ENCODE measurements at regions not wholly inside any gene's neighbourhood (a gene's known extent, or its start where the extent isn't known, plus 50 kb on each side); places are given as distances from the start of the nearest gene placed in this dataset.

DNA sequence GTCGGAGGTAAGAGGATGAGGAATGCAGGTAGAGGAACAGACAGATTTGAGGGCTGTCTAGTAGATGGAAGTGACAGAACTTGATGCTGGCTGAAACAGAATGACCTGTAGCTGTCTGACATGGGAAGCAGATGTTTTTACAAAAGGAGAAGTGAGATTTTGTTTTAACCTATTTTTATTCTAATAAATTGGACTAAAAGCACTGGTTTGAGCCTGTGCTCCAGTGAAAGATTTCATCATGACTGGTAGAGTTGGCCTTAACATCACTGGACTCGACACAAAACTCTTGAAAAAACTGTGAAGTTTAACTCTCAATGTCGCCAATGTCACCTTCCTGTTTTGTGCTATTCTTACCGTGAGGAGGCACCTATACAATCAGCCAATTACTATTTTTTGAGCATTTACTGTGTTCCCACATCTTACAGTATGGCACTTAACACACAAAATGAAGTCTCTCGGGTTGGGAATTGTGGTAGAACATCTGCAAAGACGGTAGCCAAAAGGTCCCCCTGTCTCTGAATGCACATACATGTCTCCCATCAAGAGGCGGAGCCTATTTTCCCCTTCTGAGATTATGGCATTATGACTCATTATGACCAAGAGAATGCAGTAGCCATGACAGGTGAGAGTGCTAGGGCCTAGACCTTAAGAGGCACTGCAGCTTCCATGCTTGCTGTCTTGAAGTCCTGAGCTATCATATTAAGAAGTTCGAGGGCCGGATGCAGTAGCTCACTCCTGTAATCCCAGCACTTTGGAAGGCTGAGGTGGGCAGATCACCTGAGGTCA, 93.2 kb downstream of the FOXF2 start:
- no peaks in the 10 kb centered on the region for H3K36me3 ChIP-seq (ENCODE audit: control insufficient read depth, insufficient read depth, low read length)
- no peak for DNase-seq (ENCODE audit: low read depth, low spot score)
- H3K27ac ChIP-seq (ENCODE audit: low read length), result no peak overlapping the region
- H3K9me3 ChIP-seq (ENCODE audit: control insufficient read depth, insufficient read depth, low read length), result no peaks in the 10 kb centered on the region
- WGBS (ENCODE audit: insufficient coverage, insufficient read length), result 100% methylated on average over 1 of the region's 9 CpGs
- H3K27me3 ChIP-seq (ENCODE audit: control insufficient read depth, insufficient read depth, low read length), result no peaks in the 10 kb centered on the region
- no peak overlapping the region for H3K4me3 ChIP-seq (ENCODE audit: low read length)
- H3K4me1 ChIP-seq (ENCODE audit: control insufficient read depth, insufficient read depth, low read length), result 0 out of 2 replicates have a peak, but pooled peaks cover 1% of the 10 kb centered on the region

DNA sequence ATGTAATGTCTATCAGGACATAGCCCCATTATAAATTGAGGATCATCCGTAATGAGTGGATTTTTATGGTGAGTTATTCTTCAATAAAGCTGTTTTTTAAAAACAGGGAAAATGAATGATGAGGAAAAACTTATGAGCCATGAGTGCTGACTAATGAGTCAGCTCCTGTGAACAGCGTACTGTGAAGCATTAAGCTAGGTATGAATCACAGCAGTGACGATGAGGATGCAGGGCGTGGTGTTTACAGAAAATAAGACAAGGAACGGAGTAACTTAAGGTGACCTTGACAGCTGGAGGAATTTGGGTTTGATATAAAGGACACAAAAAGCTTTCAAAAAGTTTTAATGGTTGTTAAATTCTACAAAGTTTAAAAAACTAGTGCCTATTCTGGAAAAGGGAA, 96.3 kb downstream of the FOXF2 start:
- 0 out of 2 replicates have a peak, but pooled peaks cover 1% of the 10 kb centered on the region for H3K4me1 ChIP-seq (ENCODE audit: control insufficient read depth, insufficient read depth, low read length)
- WGBS (ENCODE audit: insufficient coverage, insufficient read length), result no CpG with 5 or more reads among the region's 5 CpGs

DNA sequence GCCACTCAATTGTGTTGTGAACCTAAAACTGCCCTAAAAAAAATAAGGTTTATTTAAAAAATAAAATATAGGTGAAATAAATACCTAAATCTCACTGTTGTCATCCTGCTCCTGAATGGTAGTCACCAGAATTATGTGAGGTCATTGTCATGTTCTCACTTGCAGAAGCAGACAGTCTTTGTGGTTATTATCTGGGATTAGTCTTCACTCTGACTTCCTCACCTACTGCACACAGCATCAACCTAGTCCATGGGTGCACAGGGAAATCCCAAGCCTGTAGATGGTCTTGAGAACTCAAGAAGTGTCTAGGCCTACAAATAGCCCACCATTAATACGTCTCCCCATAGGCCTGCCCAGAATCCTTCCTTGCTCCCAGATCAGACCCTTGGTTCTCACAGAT, 97.0 kb downstream of the FOXF2 start:
- no peak overlapping the region for H3K4me3 ChIP-seq (ENCODE audit: low read length)
- H3K27ac ChIP-seq (ENCODE audit: low read length), result no peak overlapping the region
- H3K9me3 ChIP-seq (ENCODE audit: control insufficient read depth, insufficient read depth, low read length), result no peaks in the 10 kb centered on the region
- no peaks in the 10 kb centered on the region for H3K36me3 ChIP-seq (ENCODE audit: control insufficient read depth, insufficient read depth, low read length)
- 0 out of 2 replicates have a peak, but pooled peaks cover 1% of the 10 kb centered on the region for H3K4me1 ChIP-seq (ENCODE audit: control insufficient read depth, insufficient read depth, low read length)
- no CpG with 5 or more reads among the region's 1 CpG for WGBS (ENCODE audit: insufficient coverage, insufficient read length)
- H3K27me3 ChIP-seq (ENCODE audit: control insufficient read depth, insufficient read depth, low read length), result no peaks in the 10 kb centered on the region
- DNase-seq (ENCODE audit: low read depth, low spot score), result no peak

More for the DNA sequence above, 96.3 kb downstream of the FOXF2 start:
- Histone ChIP-seq H3K36me3 (ENCODE audit: control insufficient read depth, insufficient read depth, low read length) (no peaks in the 10 kb centered on the region), H3K9me3 (ENCODE audit: control insufficient read depth, insufficient read depth, low read length) (no peaks in the 10 kb centered on the region), H3K27ac (ENCODE audit: low read length) (no peak overlapping the region), H3K4me3 (ENCODE audit: low read length) (no peak overlapping the region), H3K27me3 (ENCODE audit: control insufficient read depth, insufficient read depth, low read length) (no peaks in the 10 kb centered on the region)
- no peak for DNase-seq (ENCODE audit: low read depth, low spot score)

DNA sequence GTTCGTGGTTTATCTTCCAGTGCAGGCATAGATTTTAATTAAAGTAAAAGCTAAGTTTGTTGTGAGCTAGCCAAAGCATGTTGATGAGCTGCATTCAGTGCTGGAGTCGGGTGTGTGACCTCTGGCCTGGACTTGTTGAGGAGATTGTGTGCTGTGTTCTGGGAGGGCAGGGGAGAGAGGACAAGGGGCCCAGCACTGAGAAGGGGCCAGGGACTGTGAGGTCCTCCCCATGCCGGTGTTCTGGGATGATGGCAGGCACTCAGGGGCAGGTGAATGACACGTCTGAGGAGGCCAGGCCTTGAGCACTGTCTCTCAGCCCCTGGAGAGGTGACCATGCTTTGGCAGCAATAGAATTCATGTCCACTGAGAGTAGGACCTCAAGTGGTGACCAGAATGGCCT, 97.9 kb downstream of the FOXF2 start:
- no peak overlapping the region for H3K27ac ChIP-seq (ENCODE audit: low read length)
- H3K9me3 ChIP-seq (ENCODE audit: control insufficient read depth, insufficient read depth, low read length), result no peaks in the 10 kb centered on the region
- WGBS (ENCODE audit: insufficient coverage, insufficient read length), result no CpG with 5 or more reads among the region's 4 CpGs

DNA sequence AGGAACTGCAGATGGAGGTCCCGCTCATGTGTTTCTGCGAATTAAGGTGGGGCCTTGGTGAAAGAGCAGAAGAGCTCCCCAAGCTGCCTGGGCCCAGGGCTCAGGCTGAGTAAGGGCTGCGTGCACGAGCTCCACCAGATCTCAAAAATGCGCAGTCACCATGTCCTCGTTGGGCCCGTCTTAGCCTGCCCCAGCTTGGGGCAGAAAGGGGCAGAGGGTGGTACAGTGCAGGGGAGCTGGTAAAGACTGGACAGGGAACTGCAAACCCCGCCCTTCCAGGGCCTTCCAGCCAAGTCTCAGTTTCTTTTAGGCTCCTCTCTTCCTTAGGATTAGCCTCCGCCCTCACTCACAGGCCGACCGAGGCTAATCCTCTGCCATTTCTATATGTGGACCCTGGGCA, 101.6 kb downstream of the FOXF2 start:
- DNase-seq (ENCODE audit: low read depth, low spot score), result no peak
- WGBS (ENCODE audit: insufficient coverage, insufficient read length), result no CpG with 5 or more reads among the region's 11 CpGs
- H3K36me3 ChIP-seq (ENCODE audit: control insufficient read depth, insufficient read depth, low read length), result no peaks in the 10 kb centered on the region
- no peak overlapping the region for H3K27ac ChIP-seq (ENCODE audit: low read length)
- 0 out of 2 replicates have a peak, but pooled peaks cover 1% of the 10 kb centered on the region for H3K4me1 ChIP-seq (ENCODE audit: control insufficient read depth, insufficient read depth, low read length)
- H3K27me3 ChIP-seq (ENCODE audit: control insufficient read depth, insufficient read depth, low read length), result no peaks in the 10 kb centered on the region
- H3K9me3 ChIP-seq (ENCODE audit: control insufficient read depth, insufficient read depth, low read length), result no peaks in the 10 kb centered on the region
- H3K4me3 ChIP-seq (ENCODE audit: low read length), result no peak overlapping the region

More for the DNA sequence above, 97.9 kb downstream of the FOXF2 start:
- DNase-seq (ENCODE audit: low read depth, low spot score), result no peak
- Histone ChIP-seq H3K4me1 (ENCODE audit: control insufficient read depth, insufficient read depth, low read length) (0 out of 2 replicates have a peak, but pooled peaks cover 1% of the 10 kb centered on the region), H3K36me3 (ENCODE audit: control insufficient read depth, insufficient read depth, low read length) (no peaks in the 10 kb centered on the region), H3K4me3 (ENCODE audit: low read length) (no peak overlapping the region), H3K27me3 (ENCODE audit: control insufficient read depth, insufficient read depth, low read length) (no peaks in the 10 kb centered on the region)

DNA sequence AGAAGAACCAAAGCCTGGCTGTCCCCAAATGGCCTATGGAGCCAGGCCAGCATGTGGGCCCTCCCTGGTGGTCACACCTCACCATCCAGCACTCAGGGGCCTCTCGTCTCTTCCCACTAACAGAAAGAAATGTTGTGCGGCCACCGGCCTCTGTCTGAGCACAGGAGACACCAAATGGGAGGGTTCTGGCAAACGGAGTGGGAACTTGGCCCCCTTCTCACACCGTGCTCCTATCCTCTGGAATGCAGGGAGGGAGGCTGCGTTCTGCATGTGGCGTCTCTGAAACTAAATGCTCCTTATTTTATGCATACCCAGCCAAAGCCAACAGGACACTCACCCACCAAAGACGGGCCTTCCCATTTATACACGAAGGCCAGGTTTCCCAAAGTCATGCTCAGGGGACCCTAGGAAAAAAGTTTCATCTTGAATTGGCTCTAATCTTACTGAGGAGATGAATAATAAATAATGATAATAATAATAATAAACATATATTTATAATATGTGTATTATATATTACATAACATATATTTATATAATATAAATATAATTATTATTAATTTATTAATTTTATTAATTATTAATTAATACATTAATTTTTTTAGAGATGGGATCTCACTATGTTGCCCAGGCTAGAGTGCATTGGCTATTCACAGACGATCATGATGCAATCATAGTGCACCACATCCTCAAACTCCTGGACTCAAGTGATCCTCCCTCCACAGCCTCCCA, 102.4 kb downstream of the FOXF2 start:
- no CpG with 5 or more reads among the region's 10 CpGs for WGBS (ENCODE audit: insufficient coverage, insufficient read length)
- H3K9me3 ChIP-seq (ENCODE audit: control insufficient read depth, insufficient read depth, low read length), result no peaks in the 10 kb centered on the region
- no peak overlapping the region for H3K27ac ChIP-seq (ENCODE audit: low read length)
- H3K27me3 ChIP-seq (ENCODE audit: control insufficient read depth, insufficient read depth, low read length), result no peaks in the 10 kb centered on the region
- H3K4me1 ChIP-seq (ENCODE audit: control insufficient read depth, insufficient read depth, low read length), result 0 out of 2 replicates have a peak, but pooled peaks cover 1% of the 10 kb centered on the region
- no peak for DNase-seq (ENCODE audit: low read depth, low spot score)
- no peaks in the 10 kb centered on the region for H3K36me3 ChIP-seq (ENCODE audit: control insufficient read depth, insufficient read depth, low read length)
- H3K4me3 ChIP-seq (ENCODE audit: low read length), result no peak overlapping the region

DNA sequence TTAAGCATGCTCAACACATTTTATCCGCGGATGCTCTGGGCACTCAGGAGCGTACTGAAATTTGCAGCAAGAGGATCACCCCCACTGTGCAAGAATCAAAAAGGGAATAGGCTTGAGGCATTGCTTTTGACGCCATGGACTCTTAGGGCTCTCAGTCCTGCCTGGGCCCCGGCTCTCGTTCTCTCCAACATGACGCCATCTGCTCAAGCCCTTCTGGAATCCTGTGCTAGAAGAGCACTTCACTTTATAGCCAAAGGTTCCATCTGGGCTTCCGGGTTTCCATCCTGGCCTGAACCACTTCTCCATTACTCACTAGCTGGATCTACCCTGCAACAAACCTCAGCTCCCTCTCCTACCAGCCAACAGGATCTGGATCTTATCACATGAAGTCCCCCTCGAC, 105.3 kb downstream of the FOXF2 start:
- Histone ChIP-seq H3K27me3 (ENCODE audit: control insufficient read depth, insufficient read depth, low read length) (no peaks in the 10 kb centered on the region), H3K27ac (ENCODE audit: low read length) (no peak overlapping the region), H3K4me1 (ENCODE audit: control insufficient read depth, insufficient read depth, low read length) (peaks cover 5% of the 10 kb centered on the region; the same call in 1 of the 2 replicates), H3K4me3 (ENCODE audit: low read length) (no peak overlapping the region), H3K9me3 (ENCODE audit: control insufficient read depth, insufficient read depth, low read length) (no peaks in the 10 kb centered on the region), H3K36me3 (ENCODE audit: control insufficient read depth, insufficient read depth, low read length) (no peaks in the 10 kb centered on the region)
- no CpG with 5 or more reads among the region's 9 CpGs for WGBS (ENCODE audit: insufficient coverage, insufficient read length)
- no peak for DNase-seq (ENCODE audit: low read depth, low spot score)

DNA sequence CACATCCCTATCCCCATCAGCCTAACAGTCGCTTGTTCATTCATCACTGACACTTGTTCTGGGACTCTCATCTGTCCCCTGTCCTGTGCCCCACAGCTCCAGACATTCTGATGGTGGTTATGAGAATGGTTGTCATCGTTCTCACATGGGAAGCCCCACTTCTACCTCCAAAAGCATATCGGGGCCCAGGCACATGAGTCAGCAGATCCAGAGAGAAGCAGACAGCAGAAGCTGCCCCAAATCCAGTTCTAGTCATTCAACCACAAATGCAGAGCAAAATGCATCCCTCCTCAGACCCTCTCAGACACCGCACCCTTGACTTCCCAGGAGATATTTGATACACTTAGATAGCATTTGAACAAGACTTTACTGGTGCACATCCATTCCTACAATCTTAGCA, 106.0 kb downstream of the FOXF2 start:
- no CpG with 5 or more reads among the region's 4 CpGs for WGBS (ENCODE audit: insufficient coverage, insufficient read length)
- no peak for DNase-seq (ENCODE audit: low read depth, low spot score)
- Histone ChIP-seq H3K36me3 (ENCODE audit: control insufficient read depth, insufficient read depth, low read length) (no peaks in the 10 kb centered on the region), H3K4me1 (ENCODE audit: control insufficient read depth, insufficient read depth, low read length) (peaks cover 5% of the 10 kb centered on the region; the same call in 1 of the 2 replicates), H3K4me3 (ENCODE audit: low read length) (no peak overlapping the region), H3K9me3 (ENCODE audit: control insufficient read depth, insufficient read depth, low read length) (no peaks in the 10 kb centered on the region), H3K27ac (ENCODE audit: low read length) (no peak overlapping the region), H3K27me3 (ENCODE audit: control insufficient read depth, insufficient read depth, low read length) (no peaks in the 10 kb centered on the region)

DNA sequence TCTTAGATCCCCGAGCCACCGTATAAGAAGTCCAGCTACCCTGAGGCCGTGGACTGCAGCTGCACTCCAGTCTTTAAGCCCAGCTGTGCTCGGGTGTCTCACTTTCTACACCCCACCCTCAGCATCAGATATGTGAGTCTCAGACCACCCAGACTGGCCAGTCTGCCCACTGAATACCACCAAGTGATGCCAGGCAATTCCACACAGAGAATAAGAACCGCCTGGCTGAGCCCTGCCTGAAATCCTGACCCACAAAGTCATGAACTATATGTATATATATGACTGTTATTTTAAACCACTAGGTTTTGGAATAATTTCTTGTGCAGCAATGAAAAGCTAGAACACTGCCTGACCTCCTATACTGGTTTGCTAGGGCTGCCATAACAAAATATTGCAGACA, 106.7 kb downstream of the FOXF2 start:
- no peak for DNase-seq (ENCODE audit: low read depth, low spot score)
- Histone ChIP-seq H3K4me3 (ENCODE audit: low read length) (no peak overlapping the region), H3K4me1 (ENCODE audit: control insufficient read depth, insufficient read depth, low read length) (peaks cover 5% of the 10 kb centered on the region; the same call in 1 of the 2 replicates), H3K27ac (ENCODE audit: low read length) (no peak overlapping the region), H3K9me3 (ENCODE audit: control insufficient read depth, insufficient read depth, low read length) (no peaks in the 10 kb centered on the region), H3K36me3 (ENCODE audit: control insufficient read depth, insufficient read depth, low read length) (no peaks in the 10 kb centered on the region), H3K27me3 (ENCODE audit: control insufficient read depth, insufficient read depth, low read length) (no peaks in the 10 kb centered on the region)
- WGBS (ENCODE audit: insufficient coverage, insufficient read length), result no CpG with 5 or more reads among the region's 5 CpGs

DNA sequence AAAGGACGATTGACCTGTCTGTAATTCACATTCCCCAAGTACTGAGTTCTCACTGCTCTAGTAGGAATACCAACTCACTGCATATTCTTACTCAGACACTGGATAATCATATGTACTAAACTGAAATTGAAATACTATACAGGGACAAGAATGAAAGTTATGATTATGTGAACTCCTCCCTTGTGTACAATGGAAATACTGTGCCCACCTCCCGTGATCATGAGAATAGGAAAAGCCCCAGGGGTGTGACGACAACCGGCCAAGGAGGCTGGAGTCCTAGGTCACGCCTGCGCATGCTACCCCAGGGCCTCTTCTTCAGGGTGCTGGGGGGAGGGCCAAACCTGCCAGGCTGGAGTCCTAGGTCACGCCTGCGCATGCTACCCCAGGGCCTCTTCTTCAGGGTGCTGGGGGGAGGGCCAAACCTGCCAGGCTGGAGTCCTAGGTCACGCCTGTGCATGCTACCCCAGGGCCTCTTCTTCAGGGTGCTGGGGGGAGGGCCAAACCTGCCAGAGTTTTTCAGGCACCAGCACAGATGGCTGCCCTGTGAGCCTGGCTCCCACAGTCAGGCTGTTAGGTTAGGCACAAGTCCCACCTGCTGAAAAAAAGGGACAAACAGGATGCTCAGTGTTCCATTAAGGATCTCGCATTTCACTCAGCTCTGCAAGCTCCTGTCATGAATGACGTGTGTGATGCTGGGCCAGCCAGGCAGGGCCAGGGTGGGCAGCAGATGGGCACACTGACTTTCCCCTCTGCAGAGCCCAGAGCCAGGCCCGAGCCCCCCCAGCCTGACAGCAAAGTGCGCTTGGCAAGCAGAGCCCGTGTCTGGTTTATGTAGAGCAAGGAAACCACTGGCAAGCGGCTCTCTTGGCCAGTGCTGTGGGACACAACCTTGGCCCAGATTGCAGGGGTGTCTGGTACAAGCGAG, 107.7 kb downstream of the FOXF2 start:
- Histone ChIP-seq H3K9me3 (ENCODE audit: control insufficient read depth, insufficient read depth, low read length) (no peaks in the 10 kb centered on the region), H3K36me3 (ENCODE audit: control insufficient read depth, insufficient read depth, low read length) (no peaks in the 10 kb centered on the region), H3K4me3 (ENCODE audit: low read length) (no peak overlapping the region), H3K4me1 (ENCODE audit: control insufficient read depth, insufficient read depth, low read length) (peaks cover 5% of the 10 kb centered on the region; the same call in 1 of the 2 replicates), H3K27me3 (ENCODE audit: control insufficient read depth, insufficient read depth, low read length) (no peaks in the 10 kb centered on the region), H3K27ac (ENCODE audit: low read length) (no peak overlapping the region)
- DNase-seq (ENCODE audit: low read depth, low spot score), result no peak
- WGBS (ENCODE audit: insufficient coverage, insufficient read length), result no CpG with 5 or more reads among the region's 16 CpGs
